Common myeloid progenitor, CD34-positive (primary cell): ENCODE measurements at regions not wholly inside any gene's neighbourhood (a gene's known extent, or its start where the extent isn't known, plus 50 kb on each side); places are given as distances from the start of the nearest gene placed in this dataset.

Experiments
- CTCF ChIA-PET: fragments of 350-600 bp; sonication (Branson Sonifier 250); formaldehyde crosslinking; loops from one replicate; lab custom pipeline; 2021; ENCODE audit warnings: antibody characterized with exemption; lab: Charles Lee
- POLR2A ChIA-PET: fragments of 350-600 bp; sonication (Branson Sonifier 250); formaldehyde crosslinking; loops from one replicate; lab custom pipeline; 2021; ENCODE audit warnings: antibody characterized with exemption; lab: Charles Lee
- DNase-seq, 3 donors: peaks; one replicate each; pipeline versions ENCODE4 v3.0.0 to v3.0.0-alpha.2; 2013
- H3K27ac ChIP-seq, 2 experiments: 1 replicate in 1 of 2; 2 replicates in 1 of 2; pipeline ENCODE4 v1.7.0; 2013; ENCODE audit warnings: inconsistent platforms in 2 of 2, low read length in 2 of 2, mild to moderate bottlenecking in 2 of 2, low read depth in 1 of 2, moderate library complexity in 1 of 2; ENCODE audit not compliant: severe bottlenecking in 2 of 2, insufficient read depth in 1 of 2, poor library complexity in 1 of 2
- H3K27me3 ChIP-seq, 5 experiments: replicated peaks in 2 of 5; 1 replicate in 3 of 5; 2 replicates in 2 of 5; pipeline versions ENCODE4 v1.6.1 to v1.7.0; 2013; ENCODE audit warnings: low read length in 4 of 5, mild to moderate bottlenecking in 2 of 5, moderate library complexity in 2 of 5, inconsistent platforms in 1 of 5; ENCODE audit not compliant: insufficient read depth in 5 of 5, control insufficient read depth in 4 of 5
- H3K36me3 ChIP-seq, 4 experiments: 1 replicate in 2 of 4; 2 replicates in 2 of 4; pipeline versions ENCODE4 v1.6.1 to v1.7.0; 2013; ENCODE audit warnings: low read length in 3 of 4, control low read depth in 1 of 4, mild to moderate bottlenecking in 1 of 4; ENCODE audit not compliant: control insufficient read depth in 4 of 4, insufficient read depth in 4 of 4
- H3K4me1 ChIP-seq, 4 experiments: 1 replicate in 3 of 4; 2 replicates in 1 of 4; pipeline versions ENCODE4 v1.6.1 to v1.7.1; 2013; ENCODE audit warnings: low read length in 3 of 4, mild to moderate bottlenecking in 3 of 4, control low read depth in 1 of 4, inconsistent platforms in 1 of 4, moderate library complexity in 1 of 4; ENCODE audit not compliant: control insufficient read depth in 4 of 4, insufficient read depth in 4 of 4; ENCODE audit errors: control extremely low read depth in 1 of 4
- H3K4me3 ChIP-seq, 7 experiments: 1 replicate in 4 of 7; 2 replicates in 3 of 7; pipeline versions ENCODE4 v1.5.1 to v1.7.0; 2013; ENCODE audit warnings: mild to moderate bottlenecking in 7 of 7, low read length in 6 of 7, moderate library complexity in 6 of 7, inconsistent platforms in 2 of 7, low read depth in 2 of 7, control low read depth in 1 of 7; ENCODE audit not compliant: insufficient read depth in 4 of 7, control insufficient read depth in 1 of 7; ENCODE audit errors: extremely low read depth in 1 of 7
- H3K9me3 ChIP-seq, 5 experiments: 1 replicate in 4 of 5; 2 replicates in 1 of 5; pipeline versions ENCODE4 v1.6.1 to v1.7.1; 2013; ENCODE audit warnings: low read length in 4 of 5, mild to moderate bottlenecking in 2 of 5, inconsistent platforms in 1 of 5, low read depth in 1 of 5, moderate library complexity in 1 of 5; ENCODE audit not compliant: control insufficient read depth in 4 of 5, insufficient read depth in 2 of 5; ENCODE audit errors: control extremely low read depth in 1 of 5
- WGBS: methylation state at CpG from one replicate; pipeline ENCODE4 v1.1.5; 2013; ENCODE audit not compliant: insufficient coverage; 5-methylcytosine and 5-hydroxymethylcytosine counted together

GRCh38 chr3:177686671-177687070, 489.4 kb upstream of the TBL1XR1 start:
- Histone ChIP-seq H3K27me3 (no peaks in the 10 kb centered on the region), H3K4me1 (peaks cover 0 to 15% (median 11%) of the 10 kb centered on the region in 4 experiments), H3K27ac (no peak overlapping the region), H3K4me3 (no peak overlapping the region), H3K36me3 (no peaks in the 10 kb centered on the region), H3K9me3 (no peaks in the 10 kb centered on the region)
- DNase-seq, result no peak
- 97% methylated on average over 5 of the region's 8 CpGs for WGBS
- POLR2A ChIA-PET, result no interaction called here
- CTCF ChIA-PET, result no interaction called here

- 93% methylated on average over 3 of the region's 4 CpGs for WGBS
- Histone ChIP-seq H3K4me3 (no peak overlapping the region), H3K9me3 (no peaks in the 10 kb centered on the region), H3K27ac (no peak overlapping the region), H3K4me1 (peaks cover 0 to 9% (median 6%) of the 10 kb centered on the region in 4 experiments), H3K36me3 (no peaks in the 10 kb centered on the region), H3K27me3 (no peaks in the 10 kb centered on the region)
- DNase-seq, result no peak
- CTCF ChIA-PET, result no interaction called here
- POLR2A ChIA-PET, result no interaction called here
Observed at GRCh38 chr3:177687291-177687690, 490.0 kb upstream of the TBL1XR1 start.

- CTCF ChIA-PET, result no interaction called here
Observed at GRCh38 chr3:177688152-177688551, 490.9 kb upstream of the TBL1XR1 start.

GRCh38 chr3:177689077-177689476, 491.8 kb upstream of the TBL1XR1 start:
- Histone ChIP-seq H3K36me3 (no peaks in the 10 kb centered on the region), H3K9me3 (no peaks in the 10 kb centered on the region), H3K27me3 (no peaks in the 10 kb centered on the region), H3K27ac (no peak overlapping the region), H3K4me1 (peaks cover 0 to 6% (median 2%) of the 10 kb centered on the region in 4 experiments), H3K4me3 (no peak overlapping the region)
- WGBS, result no CpG with 5 or more reads among the region's 3 CpGs
- CTCF ChIA-PET, result interaction anchor here (1.2 kb wide), 1 partner anchor 9 kb away, joined by 4 read pairs; no protein-coding TSS in a partner anchor
- POLR2A ChIA-PET, result interaction anchor here (0.6 kb wide), 1 partner anchor 437 kb away, joined by 3 read pairs; no protein-coding TSS in a partner anchor
- DNase-seq, result no peak

More at GRCh38 chr3:177688152-177688551, 490.9 kb upstream of the TBL1XR1 start:
- Histone ChIP-seq H3K27me3 (no peaks in the 10 kb centered on the region), H3K4me3 (no peak overlapping the region), H3K36me3 (no peaks in the 10 kb centered on the region), H3K4me1 (peaks cover 0 to 2% (median 0%) of the 10 kb centered on the region in 4 experiments), H3K9me3 (no peaks in the 10 kb centered on the region), H3K27ac (no peak overlapping the region)
- no peak for DNase-seq
- POLR2A ChIA-PET, result no interaction called here
- 93% methylated on average over 3 of the region's 5 CpGs for WGBS

GRCh38 chr3:177689869-177690268, 492.6 kb upstream of the TBL1XR1 start:
- H3K36me3 ChIP-seq, result no peaks in the 10 kb centered on the region
- no peak overlapping the region for H3K4me3 ChIP-seq
- peaks cover 7 to 14% (median 8%) of the 10 kb centered on the region in 4 experiments for H3K4me1 ChIP-seq
- H3K9me3 ChIP-seq, result no peaks in the 10 kb centered on the region
- no peak for DNase-seq
- no peaks in the 10 kb centered on the region for H3K27me3 ChIP-seq
- no CpG with 5 or more reads among the region's 4 CpGs for WGBS
- H3K27ac ChIP-seq, result no peak overlapping the region
- ChIA-PET CTCF (interaction anchor here (1.2 to 1.3 kb wide), 3 partner anchors 8 to 20 kb away, joined by 3 to 4 read pairs (median 4); no protein-coding TSS in a partner anchor), POLR2A (no interaction called here)

GRCh38 chr3:177690306-177690705, 493.0 kb upstream of the TBL1XR1 start:
- Histone ChIP-seq H3K36me3 (no peaks in the 10 kb centered on the region), H3K4me3 (no peak overlapping the region), H3K27ac (no peak overlapping the region), H3K27me3 (no peaks in the 10 kb centered on the region), H3K4me1 (peaks cover 7 to 18% (median 10%) of the 10 kb centered on the region in 4 experiments), H3K9me3 (no peaks in the 10 kb centered on the region)
- ChIA-PET CTCF (interaction anchor here (1.2 to 1.3 kb wide), 2 partner anchors 8 to 20 kb away, joined by 3 to 4 read pairs; no protein-coding TSS in a partner anchor), POLR2A (no interaction called here)
- WGBS, result 76% methylated on average over 3 of the region's 3 CpGs
- DNase-seq, result no peak

- Histone ChIP-seq H3K27ac (no peak overlapping the region), H3K4me1 (peaks cover 7 to 24% (median 13%) of the 10 kb centered on the region in 4 experiments), H3K4me3 (no peak overlapping the region), H3K27me3 (no peaks in the 10 kb centered on the region), H3K36me3 (no peaks in the 10 kb centered on the region), H3K9me3 (no peaks in the 10 kb centered on the region)
- ChIA-PET POLR2A (no interaction called here), CTCF (no interaction called here)
- WGBS, result 100% methylated on average over 1 of the region's 3 CpGs
- DNase-seq, result no peak
Observed at GRCh38 chr3:177692304-177692975, 495.2 kb upstream of the TBL1XR1 start.
